Esophagus squamous epithelium (tissue), 5 donors: ENCODE measurements at regions not wholly inside any gene's neighbourhood (a gene's known extent, or its start where the extent isn't known, plus 50 kb on each side); places are given as distances from the start of the nearest gene placed in this dataset.

Experiments used
- DNase-seq: peaks from one replicate; lab custom pipeline; 2025; lab: John Stamatoyannopoulos, UW
- H3K27ac ChIP-seq, 4 donors: fragments of 200-600 bp; sonication (generic); one replicate each; pipeline ENCODE4 v1.5.1; 2016 to 2019; ENCODE audit warnings: mild to moderate bottlenecking in 1 of 4
- H3K27me3 ChIP-seq, 4 donors: fragments of 200-600 bp; sonication (generic); 1 replicate in 3 of 4; 2 replicates in 1 of 4; pipeline versions ENCODE4 v1.5.1 to v1.6.0; 2017 to 2021; ENCODE audit warnings: antibody characterized with exemption in 1 of 4
- H3K36me3 ChIP-seq, 3 donors: fragments of 200-600 bp; sonication (generic); one replicate each; pipeline ENCODE4 v1.5.1; 2016 to 2019
- H3K4me1 ChIP-seq, 3 donors: fragments of 200-600 bp; sonication (generic); one replicate each; pipeline ENCODE4 v1.5.1; 2017 to 2019
- H3K4me3 ChIP-seq, 4 donors: fragments of 200-600 bp; sonication (generic); 1 replicate in 3 of 4; 2 replicates in 1 of 4; pipeline ENCODE4 v1.5.1; 2016 to 2019; ENCODE audit warnings: mild to moderate bottlenecking in 2 of 4, moderate library complexity in 1 of 4
- H3K9me3 ChIP-seq, 3 donors: fragments of 200-600 bp; sonication (generic); one replicate each; pipeline ENCODE4 v1.5.1; 2016 to 2019
- CTCF ChIP-seq, 6 experiments: fragments of 450-650 bp in 4 of 6; fragments of 200-600 bp in 2 of 6; sonication (generic) in 2 of 6; IDR thresholded peaks; one replicate each; pipeline ENCODE4 v1.5.1; 2016 to 2019; ENCODE audit warnings: antibody characterized with exemption in 6 of 6, mild to moderate bottlenecking in 4 of 6, moderate library complexity in 4 of 6
- POLR2A ChIP-seq, 4 donors: fragments of 450-650 bp; IDR thresholded peaks; one replicate each; pipeline ENCODE4 v1.6.1; 2017; ENCODE audit warnings: antibody characterized with exemption in 4 of 4, mild to moderate bottlenecking in 4 of 4, moderate library complexity in 3 of 4
- WGBS, 2 donors: methylation state at CpG; one replicate each; pipeline ENCODE4 v1.1.5; 2018; 5-methylcytosine and 5-hydroxymethylcytosine counted together
- intact Hi-C: fragments of 100-400 bp; cut with DNase I; formaldehyde crosslinking; loops from one replicate; pipeline ENCODE4 v1.15.0; 2022
- donor health status: DM: yes; HTN: yes; CAD: no.

DNA sequence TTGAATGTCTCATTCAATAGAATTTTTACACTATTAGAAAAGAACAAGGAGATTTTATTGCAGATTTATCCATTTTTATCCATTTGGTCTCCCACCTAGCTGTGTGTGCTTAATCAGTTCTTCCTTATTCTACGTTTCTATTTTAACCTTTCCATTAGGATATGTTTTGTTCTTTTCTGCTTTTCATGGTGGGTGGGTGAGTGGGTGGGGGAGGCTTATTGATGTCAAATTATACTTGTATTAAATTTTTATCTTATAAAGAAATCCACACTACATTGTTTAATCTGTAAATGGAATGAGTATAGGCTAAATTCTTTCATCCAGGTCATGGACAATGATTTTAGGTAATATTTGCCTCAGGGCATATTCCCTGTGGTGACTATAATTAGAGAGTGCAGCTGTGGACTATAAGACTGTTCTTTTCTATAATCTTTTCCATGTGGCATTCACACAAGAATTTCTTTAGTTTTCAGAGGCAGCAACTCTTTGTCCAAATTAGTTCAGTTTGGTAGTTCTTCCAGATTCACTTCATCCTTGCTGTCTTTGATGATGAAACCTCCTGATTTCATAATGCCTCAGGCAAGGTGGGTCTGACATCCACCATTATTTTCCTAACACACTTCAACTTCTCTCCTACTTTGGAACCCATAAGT, 2451.8 kb downstream of the PCDH7 start:
- intact Hi-C loops: no loop called here
- no peaks in the 10 kb centered on the region for H3K9me3 ChIP-seq
- no peak for TF ChIP-seq POLR2A (IDR thresholded peaks at IDR 0.05)
- TF ChIP-seq CTCF (IDR thresholded peaks at IDR 0.05): no peak
- H3K27ac ChIP-seq: no peak overlapping the region
- no peaks in the 10 kb centered on the region for H3K27me3 ChIP-seq
- H3K36me3 ChIP-seq: no peaks in the 10 kb centered on the region
- H3K4me1 ChIP-seq: no peaks in the 10 kb centered on the region
- no peak overlapping the region for H3K4me3 ChIP-seq
- 52 to 56% methylated on average over 1 of the region's 1 CpG for WGBS, 2 donors
- DNase-seq: no peak

- no peak overlapping the region for H3K27ac ChIP-seq
- H3K9me3 ChIP-seq: no peaks in the 10 kb centered on the region
- H3K27me3 ChIP-seq: no peaks in the 10 kb centered on the region
- no peaks in the 10 kb centered on the region for H3K4me1 ChIP-seq
- intact Hi-C loops: no loop called here
- no peak for DNase-seq
- TF ChIP-seq POLR2A (IDR thresholded peaks at IDR 0.05) (no peak), CTCF (IDR thresholded peaks at IDR 0.05) (no peak)
- WGBS, 2 donors: 70 to 72% methylated on average over 1 of the region's 1 CpG
- no peaks in the 10 kb centered on the region for H3K36me3 ChIP-seq
- no peak overlapping the region for H3K4me3 ChIP-seq
Measured at GRCh38 chr4:33176566-33176965, 2456.4 kb downstream of the PCDH7 start.

DNA sequence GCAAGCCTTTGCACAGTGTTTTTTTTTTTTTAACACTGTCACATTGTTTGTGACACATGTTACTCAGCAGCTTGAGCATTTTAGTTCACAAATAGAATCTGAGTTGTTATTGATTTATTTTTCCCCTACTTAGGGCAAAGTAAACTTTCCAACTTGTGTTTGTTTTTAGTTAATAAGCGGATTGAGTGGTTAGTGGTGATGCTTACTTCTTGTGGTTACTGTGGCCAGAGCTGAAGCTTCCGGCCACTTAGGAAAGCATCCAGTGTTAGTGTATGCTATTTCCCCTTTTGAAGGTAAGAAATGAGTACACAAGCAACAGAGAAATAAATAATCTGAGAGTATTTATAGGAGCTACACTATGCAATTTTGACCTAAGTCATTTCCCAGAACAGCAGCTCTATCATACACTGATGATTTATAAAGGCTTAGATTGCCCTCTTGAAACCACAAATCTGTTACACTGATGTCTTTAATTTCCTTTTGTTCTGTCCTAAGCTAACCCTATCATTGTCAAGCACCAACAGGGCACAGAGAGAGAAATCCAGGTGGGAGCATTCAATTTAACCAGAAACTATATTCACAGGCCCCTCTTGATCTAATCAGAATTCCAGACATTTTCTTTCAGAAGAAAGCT, 2464.6 kb downstream of the PCDH7 start:
- no peaks in the 10 kb centered on the region for H3K4me1 ChIP-seq
- 46% methylated on average over 2 of the region's 2 CpGs for WGBS, 2 donors
- no peak for DNase-seq
- H3K4me3 ChIP-seq: no peak overlapping the region
- no peaks in the 10 kb centered on the region for H3K9me3 ChIP-seq
- intact Hi-C loops: no loop called here
- H3K27ac ChIP-seq: no peak overlapping the region
- TF ChIP-seq CTCF (IDR thresholded peaks at IDR 0.05) (no peak), POLR2A (IDR thresholded peaks at IDR 0.05) (no peak)
- no peaks in the 10 kb centered on the region for H3K36me3 ChIP-seq
- H3K27me3 ChIP-seq: no peaks in the 10 kb centered on the region

DNA sequence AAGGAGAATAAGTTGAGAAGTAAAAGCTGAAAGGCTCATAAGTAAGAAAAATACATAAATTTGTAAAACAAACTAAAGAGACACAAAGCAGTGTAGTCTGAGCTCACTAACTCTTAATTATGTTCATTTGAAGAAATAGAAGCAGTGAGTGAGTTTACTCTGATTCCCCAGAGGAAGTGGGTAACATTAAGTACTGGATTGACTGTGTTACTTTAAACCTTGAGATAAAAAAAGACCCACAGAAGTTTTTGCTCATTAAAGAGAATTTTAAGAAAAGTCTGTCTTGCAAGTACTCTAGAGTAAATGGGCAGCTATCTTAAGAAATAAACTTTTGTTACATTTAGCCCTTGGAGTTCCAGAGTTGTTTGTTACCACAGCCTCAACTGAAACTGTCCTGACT, 2466.9 kb downstream of the PCDH7 start:
- Histone ChIP-seq H3K27me3 (no peaks in the 10 kb centered on the region), H3K27ac (no peak overlapping the region), H3K4me1 (no peaks in the 10 kb centered on the region), H3K9me3 (no peaks in the 10 kb centered on the region), H3K36me3 (no peaks in the 10 kb centered on the region), H3K4me3 (no peak overlapping the region)
- no peak for TF ChIP-seq POLR2A (IDR thresholded peaks at IDR 0.05)
- no peak for TF ChIP-seq CTCF (IDR thresholded peaks at IDR 0.05)
- intact Hi-C loops: no loop called here
- no peak for DNase-seq

DNA sequence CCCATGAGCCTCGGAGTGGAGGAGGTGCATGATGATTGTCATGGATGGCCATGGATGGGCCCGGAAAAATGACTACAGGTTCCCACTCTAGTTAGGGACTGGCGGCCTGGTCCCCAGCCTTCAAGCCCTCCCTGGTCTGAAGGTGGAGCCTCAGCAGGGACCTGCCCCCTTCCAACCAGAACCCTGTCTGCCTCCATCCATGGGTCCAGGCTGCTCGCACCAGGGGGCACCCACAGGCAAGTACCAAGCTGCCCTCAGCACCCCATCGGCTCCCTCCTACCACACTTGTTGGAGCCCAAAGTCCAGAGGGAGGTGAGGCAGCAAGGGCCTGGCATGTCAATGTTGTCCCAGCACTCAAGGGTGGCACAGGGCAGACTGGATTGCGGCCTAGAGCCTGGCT, 2468.6 kb downstream of the PCDH7 start:
- Histone ChIP-seq H3K4me1 (no peaks in the 10 kb centered on the region), H3K27ac (no peak overlapping the region), H3K36me3 (no peaks in the 10 kb centered on the region), H3K9me3 (no peaks in the 10 kb centered on the region), H3K4me3 (no peak overlapping the region), H3K27me3 (no peaks in the 10 kb centered on the region)
- WGBS, 2 donors: 80% methylated on average over 3 of the region's 6 CpGs; no CpG with 5 or more reads in 1 of the 2 donors
- intact Hi-C loops: no loop called here
- DNase-seq: no peak
- TF ChIP-seq CTCF (IDR thresholded peaks at IDR 0.05): no peak
- TF ChIP-seq POLR2A (IDR thresholded peaks at IDR 0.05): no peak
